Aorta (tissue), 5 donors: ENCODE measurements at regions not wholly inside any gene's neighbourhood (a gene's known extent, or its start where the extent isn't known, plus 50 kb on each side); places are given as distances from the start of the nearest gene placed in this dataset.
A peak's percentile ranks its signal among the peaks of the same experiment; 100 is the strongest.
"Not testable (repeated sequence)": the region's sequence is repeated elsewhere in the genome, so short reads cannot be mapped to it uniquely, and the experiment has no call there.

Experiments used
- ATAC-seq: fragments of 200-7000 bp; cut with Tn5 transposase; one replicate; pipeline ENCODE4 v1.9.1; 2022; ENCODE audit warnings: moderate library complexity; ENCODE audit not compliant: low FRiP score
- DNase-seq, 2 donors: peaks; one replicate each; pipeline ENCODE4 v3.0.0-alpha.2; 2020
- H3K27ac ChIP-seq, 2 donors: one replicate each; pipeline ENCODE4 v1.5.1; 2013; ENCODE audit warnings: low read length in 2 of 2, mild to moderate bottlenecking in 2 of 2, moderate library complexity in 2 of 2, control low read depth in 1 of 2, inconsistent platforms in 1 of 2, low read depth in 1 of 2
- H3K27me3 ChIP-seq, 2 donors: one replicate each; pipeline ENCODE4 v1.6.1; 2013; ENCODE audit warnings: control low read depth in 1 of 2, low read length in 1 of 2, mild to moderate bottlenecking in 1 of 2, moderate library complexity in 1 of 2; ENCODE audit not compliant: insufficient read depth in 2 of 2, control insufficient read depth in 1 of 2
- H3K36me3 ChIP-seq, 2 donors: one replicate each; pipeline ENCODE4 v1.6.1; 2013; ENCODE audit warnings: control low read depth in 1 of 2, low read length in 1 of 2, mild to moderate bottlenecking in 1 of 2; ENCODE audit not compliant: insufficient read depth in 2 of 2, control insufficient read depth in 1 of 2
- H3K4me1 ChIP-seq, 2 donors: one replicate each; pipeline ENCODE4 v1.6.1; 2013; ENCODE audit warnings: low read length in 2 of 2, control low read depth in 1 of 2, mild to moderate bottlenecking in 1 of 2, moderate library complexity in 1 of 2; ENCODE audit not compliant: insufficient read depth in 2 of 2, control insufficient read depth in 1 of 2
- H3K4me3 ChIP-seq, 2 donors: one replicate each; pipeline ENCODE4 v1.5.1; 2013; ENCODE audit warnings: low read length in 2 of 2, control low read depth in 1 of 2, mild to moderate bottlenecking in 1 of 2
- H3K9me3 ChIP-seq: one replicate; pipeline ENCODE4 v1.6.1; 2013; ENCODE audit warnings: mild to moderate bottlenecking, low read length; ENCODE audit not compliant: control insufficient read depth
- WGBS, 2 donors: extraction: QIAGEN DNeasy Blood & Tissue Kit; methylation state at CpG; one replicate each; pipeline ENCODE4 v1.1.7; 2013; 5-methylcytosine and 5-hydroxymethylcytosine counted together
- intact Hi-C, 2 donors: fragments of 100-400 bp; cut with DNase I; formaldehyde crosslinking; loops; one replicate each; pipeline versions ENCODE4 v1.14.2 to v1.15.0; 2022
- donor health status: healthy with polysubstance abuse.
- donor health status: Bipolar disorder and iron deficiency.
- donor health status: DM: no; HTN: no; CAD: no.
- donor health status: DM: no; HTN: no; CAD: no.
- donor health status: DM: yes; HTN: yes; CAD: no.

- H3K36me3 ChIP-seq = no peaks in the 10 kb centered on the region
- intact Hi-C loops = no loop called here
- no peaks in the 10 kb centered on the region for H3K27me3 ChIP-seq
- DNase-seq (no peak), ATAC-seq (no peak)
- no peaks in the 10 kb centered on the region for H3K4me1 ChIP-seq
- H3K4me3 ChIP-seq = no peak overlapping the region
- H3K27ac ChIP-seq = no peak overlapping the region
- H3K9me3 ChIP-seq = peaks cover 1% of the 10 kb centered on the region
Observed at GRCh38 chr13:22861958-22862466, 318.8 kb upstream of the SGCG start.

- Histone ChIP-seq H3K9me3 (peaks cover 1% of the 10 kb centered on the region), H3K4me3 (no peak overlapping the region), H3K4me1 (no peaks in the 10 kb centered on the region), H3K27ac (no peak overlapping the region), H3K27me3 (no peaks in the 10 kb centered on the region), H3K36me3 (no peaks in the 10 kb centered on the region)
- intact Hi-C loops = no loop called here
- DNase-seq = no peak
- ATAC-seq = no peak
Observed at GRCh38 chr13:22862478-22862877, 318.3 kb upstream of the SGCG start.

- ATAC-seq (no peak), DNase-seq (no peak)
- intact Hi-C loops = no loop called here
- no peak overlapping the region for H3K27ac ChIP-seq
- 96 to 97% methylated on average over 9 of the region's 9 CpGs for WGBS, 2 donors
- H3K4me3 ChIP-seq = no peak overlapping the region
- no peaks in the 10 kb centered on the region for H3K4me1 ChIP-seq
- peaks cover 1% of the 10 kb centered on the region for H3K9me3 ChIP-seq
- H3K27me3 ChIP-seq = no peaks in the 10 kb centered on the region
- H3K36me3 ChIP-seq = no peaks in the 10 kb centered on the region
Observed at GRCh38 chr13:22866221-22866620, 314.6 kb upstream of the SGCG start.

GRCh38 chr13:22871231-22871630 is 309.5 kb upstream of the SGCG start:
- ATAC-seq (no peak), DNase-seq (peak in 1 of 2 donors; percentile 57)
- no peak overlapping the region for H3K27ac ChIP-seq
- H3K27me3 ChIP-seq = no peaks in the 10 kb centered on the region
- no peaks in the 10 kb centered on the region for H3K4me1 ChIP-seq
- H3K36me3 ChIP-seq = no peaks in the 10 kb centered on the region
- 84 to 88% methylated on average over 2 of the region's 2 CpGs for WGBS, 2 donors
- H3K9me3 ChIP-seq = peaks cover 1% of the 10 kb centered on the region
- intact Hi-C loops = no loop called here
- H3K4me3 ChIP-seq = no peak overlapping the region

- intact Hi-C loops = no loop called here
- Histone ChIP-seq H3K27me3 (no peaks in the 10 kb centered on the region), H3K4me1 (no peaks in the 10 kb centered on the region), H3K36me3 (no peaks in the 10 kb centered on the region), H3K27ac (no peak overlapping the region), H3K9me3 (no peaks in the 10 kb centered on the region), H3K4me3 (no peak overlapping the region)
- ATAC-seq (no peak), DNase-seq (no peak)
- WGBS, 2 donors = 29 to 83% methylated on average over 1 of the region's 1 CpG
Observed at GRCh38 chr13:22874839-22875238, 305.9 kb upstream of the SGCG start.

GRCh38 chr13:22877421-22877820 is 303.4 kb upstream of the SGCG start:
- H3K36me3 ChIP-seq = no peaks in the 10 kb centered on the region
- DNase-seq (no peak), ATAC-seq (no peak)
- H3K27me3 ChIP-seq = no peaks in the 10 kb centered on the region
- no peak overlapping the region for H3K27ac ChIP-seq
- H3K9me3 ChIP-seq = no peaks in the 10 kb centered on the region
- intact Hi-C loops = no loop called here
- H3K4me1 ChIP-seq = no peaks in the 10 kb centered on the region
- H3K4me3 ChIP-seq = no peak overlapping the region
- WGBS, 2 donors = 85% methylated on average over 4 of the region's 4 CpGs

GRCh38 chr13:22880741-22881720 is 299.7 kb upstream of the SGCG start:
- H3K9me3 ChIP-seq = no peaks in the 10 kb centered on the region
- no peaks in the 10 kb centered on the region for H3K36me3 ChIP-seq
- 79 to 83% methylated on average over 10 of the region's 10 CpGs for whole genome bisulfite sequencing, 2 donors

GRCh38 chr13:22881721-22882608 is 298.8 kb upstream of the SGCG start:
- H3K4me3 ChIP-seq, intact Hi-C loops, ATAC-seq, H3K9me3 ChIP-seq, H3K27me3 ChIP-seq, H3K4me1 ChIP-seq, H3K36me3 ChIP-seq, H3K27ac ChIP-seq, DNase-seq: not testable (repeated sequence)
- 79 to 82% methylated on average over 9 of the region's 9 CpGs for WGBS, 2 donors

More at GRCh38 chr13:22880741-22881720, 299.7 kb upstream of the SGCG start:
- Histone ChIP-seq H3K27ac (no peak overlapping the region), H3K4me3 (no peak overlapping the region), H3K27me3 (no peaks in the 10 kb centered on the region), H3K4me1 (no peaks in the 10 kb centered on the region)
- no peak for DNase-seq
- ATAC-seq = no peak
- intact Hi-C loops = no loop called here
